ENCODE measurements at regions not wholly inside any gene's neighbourhood (a gene's known extent, or its start where the extent isn't known, plus 50 kb on each side); places are given as distances from the start of the nearest gene placed in this dataset.
"Not testable (repeated sequence)": the region's sequence is repeated elsewhere in the genome, so short reads cannot be mapped to it uniquely, and the experiment has no call there.

GRCh38 chr4:138420471-138420870 is 178.3 kb upstream of the SLC7A11 start:
- DNase-seq: no peak

GRCh38 chr4:138414202-138414601 is 172.1 kb upstream of the SLC7A11 start:
- DNase-seq: no peak

GRCh38 chr4:138413273-138413672 is 171.1 kb upstream of the SLC7A11 start:
- no peak for DNase-seq

GRCh38 chr4:138412847-138413246 is 170.7 kb upstream of the SLC7A11 start:
- no peak for DNase-seq

- no peak for DNase-seq
These were observed 168.1 kb upstream of the SLC7A11 start for GRCh38 chr4:138410266-138410665.

- DNase-seq: no peak
These were observed 167.5 kb upstream of the SLC7A11 start for GRCh38 chr4:138409670-138410069.

GRCh38 chr4:138408758-138409157 is 166.6 kb upstream of the SLC7A11 start:
- no peak for DNase-seq

- DNase-seq: no peak
These were observed 165.2 kb upstream of the SLC7A11 start for GRCh38 chr4:138407329-138407728.

- no peak for DNase-seq
These were observed 164.7 kb upstream of the SLC7A11 start for GRCh38 chr4:138406876-138407275.

- no peak for DNase-seq
These were observed 163.9 kb upstream of the SLC7A11 start for GRCh38 chr4:138405934-138406567.

- no peak for DNase-seq
These were observed 163.3 kb upstream of the SLC7A11 start for GRCh38 chr4:138405466-138405891.

- DNase-seq: no peak
These were observed 162.7 kb upstream of the SLC7A11 start for GRCh38 chr4:138404801-138405200.

- DNase-seq: no peak
These were observed 162.1 kb upstream of the SLC7A11 start for GRCh38 chr4:138404251-138404650.

GRCh38 chr4:138401334-138401733 is 159.2 kb upstream of the SLC7A11 start:
- no peak for DNase-seq

GRCh38 chr4:138400543-138400942 is 158.4 kb upstream of the SLC7A11 start:
- DNase-seq: no peak

GRCh38 chr4:138400066-138400465 is 157.9 kb upstream of the SLC7A11 start:
- DNase-seq: no peak

- no peak for DNase-seq
These were observed 156.9 kb upstream of the SLC7A11 start for GRCh38 chr4:138399081-138399480.

GRCh38 chr4:138398322-138398721 is 156.2 kb upstream of the SLC7A11 start:
- no peak for DNase-seq

GRCh38 chr4:138393886-138394610 is 151.9 kb upstream of the SLC7A11 start:
- no peak for DNase-seq

- no peak for DNase-seq
These were observed 150.7 kb upstream of the SLC7A11 start for GRCh38 chr4:138392751-138393308.

GRCh38 chr4:138389976-138390685 is 148.0 kb upstream of the SLC7A11 start:
- no peak for DNase-seq

GRCh38 chr4:138374947-138375346 is 132.8 kb upstream of the SLC7A11 start:
- no peak for DNase-seq

GRCh38 chr4:138367942-138368341 is 125.8 kb upstream of the SLC7A11 start:
- DNase-seq: no peak

- not testable (repeated sequence) for DNase-seq
These were observed 110.3 kb upstream of the SLC7A11 start for GRCh38 chr4:138352446-138352845.

Measured in activated CD4-positive, CD25-positive, alpha-beta regulatory T cell (primary cell).